HG03064 (cell line): ENCODE measurements at regions not wholly inside any gene's neighbourhood (a gene's known extent, or its start where the extent isn't known, plus 50 kb on each side); places are given as distances from the start of the nearest gene placed in this dataset.
A peak's percentile ranks its signal among the peaks of the same experiment; 100 is the strongest.

Experiments
- ATAC-seq: cut with Tn5 transposase; IDR thresholded peaks from one replicate; pipeline ENCODE4 v1.9.1; 2021; ENCODE audit warnings: low read depth; ENCODE audit not compliant: unreplicated experiment

GRCh38 chr10:31081937-31082840 is 50.5 kb upstream of the ZNF438 start:
- no peak for ATAC-seq

GRCh38 chr10:31083765-31084184 is 52.1 kb upstream of the ZNF438 start:
- ATAC-seq, result no peak

GRCh38 chr10:31087011-31087410 is 55.3 kb upstream of the ZNF438 start:
- ATAC-seq, result no peak

- ATAC-seq, result no peak
These were observed 56.2 kb upstream of the ZNF438 start for GRCh38 chr10:31087851-31088250.

- no peak for ATAC-seq
These were observed 59.4 kb upstream of the ZNF438 start for GRCh38 chr10:31090894-31091607.

- ATAC-seq, result no peak
These were observed 64.3 kb upstream of the ZNF438 start for GRCh38 chr10:31095677-31096560.

GRCh38 chr10:31098046-31098445 is 66.4 kb upstream of the ZNF438 start:
- ATAC-seq, result no peak

GRCh38 chr10:31099094-31099493 is 67.4 kb upstream of the ZNF438 start:
- ATAC-seq, result no peak

- ATAC-seq, result no peak
These were observed 68.0 kb upstream of the ZNF438 start for GRCh38 chr10:31099664-31100063.

GRCh38 chr10:31100115-31100601 is 68.5 kb upstream of the ZNF438 start:
- no peak for ATAC-seq

GRCh38 chr10:31100662-31101061 is 69.0 kb upstream of the ZNF438 start:
- ATAC-seq, result no peak

- ATAC-seq, result peak; percentile 51
These were observed 69.5 kb upstream of the ZNF438 start for GRCh38 chr10:31101123-31101522.

- ATAC-seq, result no peak
These were observed 70.8 kb upstream of the ZNF438 start for GRCh38 chr10:31102421-31102820.

- ATAC-seq, result no peak
These were observed 71.4 kb upstream of the ZNF438 start for GRCh38 chr10:31103112-31103511.

GRCh38 chr10:31112961-31113360 is 81.3 kb upstream of the ZNF438 start:
- no peak for ATAC-seq

- ATAC-seq, result no peak
These were observed 84.6 kb upstream of the ZNF438 start for GRCh38 chr10:31116226-31116625.

GRCh38 chr10:31118556-31118955 is 86.9 kb upstream of the ZNF438 start:
- no peak for ATAC-seq

- no peak for ATAC-seq
These were observed 88.7 kb upstream of the ZNF438 start for GRCh38 chr10:31120392-31120791.

- ATAC-seq, result no peak
These were observed 89.5 kb upstream of the ZNF438 start for GRCh38 chr10:31120961-31121685.
